HTERT RPE-1 (cell line): ENCODE measurements at regions not wholly inside any gene's neighbourhood (a gene's known extent, or its start where the extent isn't known, plus 50 kb on each side); places are given as distances from the start of the nearest gene placed in this dataset.

Experiments used
- in situ Hi-C: fragments of 300-500 bp; cut with MboI; formaldehyde crosslinking; loops from 4 replicates; pipeline ENCODE4 v1.14.3; 2020; ENCODE audit warnings: low sequenced_read_pairs

GRCh38 chr3:159773706-159774105 lies 214.9 kb upstream of the IL12A start:
- in situ Hi-C loops = no loop called here

DNA sequence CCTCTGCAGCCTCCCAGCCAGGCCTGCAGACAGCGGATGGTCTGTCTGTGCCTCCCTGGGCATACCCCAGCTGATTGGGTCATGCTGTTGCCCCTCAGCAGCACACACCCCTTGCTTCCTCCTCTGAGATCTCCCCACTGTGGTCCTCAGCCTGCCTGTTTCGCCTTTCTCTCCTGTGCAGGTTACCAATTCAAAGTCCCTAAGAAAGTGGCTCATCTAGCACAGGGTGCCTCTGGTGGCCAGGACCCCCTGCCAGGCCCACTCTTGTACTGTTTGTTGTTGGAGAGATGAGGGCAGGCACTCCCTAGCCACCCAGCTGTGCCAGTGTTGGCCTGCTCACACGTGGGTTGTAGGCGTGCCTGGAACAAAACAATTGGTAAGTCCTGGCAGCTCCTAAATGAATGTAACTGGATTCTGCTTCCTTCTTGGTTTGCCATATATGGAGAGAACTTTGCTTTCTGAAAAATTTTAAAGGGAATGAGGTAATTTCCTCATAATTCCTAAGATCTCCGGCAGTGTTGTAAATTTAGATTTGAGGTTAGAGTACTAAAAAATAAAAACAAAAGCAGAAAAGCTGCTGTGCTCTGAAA lies 213.2 kb upstream of the IL12A start:
- in situ Hi-C loops = no loop called here

DNA sequence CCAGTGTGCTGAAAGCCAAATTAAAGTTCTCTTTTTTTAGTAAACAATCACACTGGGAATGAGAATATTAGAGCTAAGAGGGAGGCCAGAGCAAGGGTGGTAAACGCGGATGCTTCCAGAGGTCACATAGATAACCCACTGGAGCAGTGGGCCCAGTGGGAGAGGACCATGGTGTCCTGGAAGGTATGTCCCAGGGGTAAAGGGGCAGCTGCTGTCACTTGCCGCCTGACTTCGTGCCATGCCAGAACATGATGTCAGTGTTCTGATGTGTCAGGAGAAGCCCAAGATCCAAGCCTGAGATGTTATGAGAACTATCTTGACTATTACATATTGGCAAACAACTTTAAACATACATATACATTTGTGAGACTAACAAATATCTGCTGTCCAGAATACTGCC lies 211.9 kb upstream of the IL12A start:
- in situ Hi-C loops = no loop called here

DNA sequence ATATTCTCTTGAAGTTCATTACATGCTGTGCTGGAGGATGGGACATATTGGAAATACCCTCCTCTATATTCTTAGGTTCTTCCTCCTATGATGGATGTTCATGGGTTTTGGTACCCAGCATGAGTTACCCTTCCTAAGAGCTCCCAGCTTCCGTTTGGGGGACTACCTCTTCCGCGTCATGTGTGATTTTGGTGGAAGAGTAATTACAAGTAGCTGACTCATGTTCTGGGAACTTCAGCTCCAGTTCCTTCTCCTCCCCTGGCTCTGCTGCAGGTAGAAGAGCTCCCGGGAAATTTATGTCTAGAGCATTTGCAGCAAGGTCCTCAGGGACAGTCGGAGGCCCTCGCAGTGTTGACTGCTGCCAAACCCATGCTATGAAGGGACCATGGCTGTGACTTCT lies 208.8 kb upstream of the IL12A start:
- in situ Hi-C loops = no loop called here

DNA sequence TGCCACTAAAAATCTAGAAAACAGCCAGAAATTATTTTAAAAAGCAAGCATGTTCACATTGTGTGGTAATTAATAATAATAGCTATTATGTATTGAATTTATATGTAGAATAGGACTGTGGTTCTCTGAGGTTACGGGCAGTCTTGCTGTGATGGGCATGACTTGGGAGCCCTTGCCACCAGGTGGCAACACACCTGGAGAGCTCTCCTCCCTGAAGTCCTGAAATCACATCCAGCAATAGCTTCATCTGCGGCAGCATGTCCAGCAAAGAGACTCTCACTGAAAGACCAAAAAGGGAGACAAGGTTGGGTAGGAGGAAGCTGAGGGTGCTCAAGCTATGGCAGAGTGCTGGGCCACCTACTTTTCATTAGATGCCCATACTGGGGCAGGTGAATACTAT lies 206.8 kb upstream of the IL12A start:
- in situ Hi-C loops = no loop called here

GRCh38 chr3:159782724-159783421 lies 205.8 kb upstream of the IL12A start:
- in situ Hi-C loops = no loop called here

GRCh38 chr3:159783780-159784742 lies 204.6 kb upstream of the IL12A start:
- in situ Hi-C loops = no loop called here

GRCh38 chr3:159785273-159785708 lies 203.3 kb upstream of the IL12A start:
- in situ Hi-C loops = no loop called here

- in situ Hi-C loops = no loop called here
Observed at GRCh38 chr3:159786489-159787177, 202.0 kb upstream of the IL12A start.

- in situ Hi-C loops = no loop called here
Observed at GRCh38 chr3:159787178-159787574, 201.5 kb upstream of the IL12A start.

- in situ Hi-C loops = no loop called here
Observed at GRCh38 chr3:159787794-159788205, 200.8 kb upstream of the IL12A start.

- in situ Hi-C loops = no loop called here
Observed at GRCh38 chr3:159788291-159788690, 200.3 kb upstream of the IL12A start.

GRCh38 chr3:159789017-159789416 lies 199.6 kb upstream of the IL12A start:
- in situ Hi-C loops = no loop called here

DNA sequence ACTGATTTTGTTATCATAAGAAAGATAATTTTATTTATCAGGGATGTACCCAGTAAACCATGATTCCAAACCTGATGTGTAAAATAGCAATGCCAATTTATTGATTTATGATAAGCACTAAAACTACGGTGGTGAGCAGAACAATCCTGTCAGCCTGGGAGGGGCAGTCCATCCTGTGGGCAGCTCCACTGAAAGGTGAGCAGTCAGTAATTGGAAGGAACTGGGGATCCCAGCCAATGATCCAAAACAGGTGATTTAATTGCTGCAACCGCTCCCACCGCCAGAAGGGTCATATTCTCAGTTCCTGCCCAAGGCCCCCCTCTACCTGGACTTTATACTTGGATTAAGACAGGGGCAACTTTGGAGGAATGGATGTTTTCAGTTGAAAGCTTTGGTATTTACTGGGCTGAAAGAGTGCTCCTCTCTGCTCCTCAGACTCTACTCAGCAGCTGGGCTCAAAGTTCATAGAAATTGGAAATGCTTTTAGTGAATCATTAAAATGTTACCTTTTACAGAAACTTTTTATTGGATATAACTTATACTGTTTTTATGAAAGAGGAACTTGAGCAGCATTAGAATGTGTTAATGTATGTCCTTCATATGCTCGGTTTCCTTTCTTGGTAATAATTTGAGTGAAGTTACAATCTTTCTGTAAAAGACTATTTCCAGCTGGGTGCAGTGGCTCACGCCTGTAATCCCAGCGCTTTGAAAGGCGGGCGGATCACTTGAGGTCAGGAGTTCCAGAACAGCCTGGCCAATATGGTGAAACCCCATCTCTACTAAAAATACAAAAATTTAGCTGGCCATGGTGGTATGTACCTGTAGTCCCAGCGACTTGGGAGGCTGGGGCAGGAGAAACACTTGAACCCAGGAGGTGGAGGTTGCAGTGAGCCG lies 198.6 kb upstream of the IL12A start:
- in situ Hi-C loops = no loop called here

GRCh38 chr3:159791336-159791735 lies 197.3 kb upstream of the IL12A start:
- in situ Hi-C loops = no loop called here

DNA sequence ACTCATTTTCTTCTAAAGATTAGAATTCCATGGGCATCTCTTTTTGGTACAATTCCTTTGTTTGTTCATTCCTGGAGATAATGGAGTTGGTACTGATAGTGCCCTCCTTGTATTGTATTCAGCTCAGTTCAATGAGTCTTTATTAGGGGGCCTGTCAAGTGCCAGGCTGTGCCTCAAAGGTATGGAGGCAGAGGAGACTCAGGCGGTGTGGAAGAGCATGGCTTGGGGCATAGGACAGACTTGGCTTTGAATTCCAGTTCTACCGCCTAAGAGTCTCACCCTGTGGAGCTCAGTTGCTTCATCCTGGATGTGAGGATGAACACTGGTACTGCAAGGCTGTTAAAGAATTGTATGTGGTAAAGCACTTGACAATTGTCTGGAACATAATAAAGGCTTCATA lies 196.6 kb upstream of the IL12A start:
- in situ Hi-C loops = no loop called here

DNA sequence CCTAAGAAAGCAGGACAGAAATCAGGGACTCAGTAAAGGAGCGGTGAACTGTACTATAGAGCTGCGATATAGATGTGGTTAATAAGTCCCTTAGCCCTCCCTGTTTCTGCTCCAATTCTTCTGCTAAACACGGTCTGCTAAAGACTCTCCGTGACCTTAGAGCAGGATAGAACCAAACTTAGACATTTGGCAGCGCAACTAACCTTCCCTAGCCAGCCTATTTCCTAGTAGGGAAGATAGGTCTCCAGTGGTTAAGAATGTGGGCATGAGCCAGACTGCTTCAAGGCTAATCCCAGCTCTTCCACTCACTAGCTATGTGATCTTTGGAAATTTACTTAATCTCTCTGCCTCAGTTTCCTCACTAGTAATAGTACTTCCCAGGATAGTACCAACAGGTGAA lies 193.6 kb upstream of the IL12A start:
- in situ Hi-C loops = no loop called here

DNA sequence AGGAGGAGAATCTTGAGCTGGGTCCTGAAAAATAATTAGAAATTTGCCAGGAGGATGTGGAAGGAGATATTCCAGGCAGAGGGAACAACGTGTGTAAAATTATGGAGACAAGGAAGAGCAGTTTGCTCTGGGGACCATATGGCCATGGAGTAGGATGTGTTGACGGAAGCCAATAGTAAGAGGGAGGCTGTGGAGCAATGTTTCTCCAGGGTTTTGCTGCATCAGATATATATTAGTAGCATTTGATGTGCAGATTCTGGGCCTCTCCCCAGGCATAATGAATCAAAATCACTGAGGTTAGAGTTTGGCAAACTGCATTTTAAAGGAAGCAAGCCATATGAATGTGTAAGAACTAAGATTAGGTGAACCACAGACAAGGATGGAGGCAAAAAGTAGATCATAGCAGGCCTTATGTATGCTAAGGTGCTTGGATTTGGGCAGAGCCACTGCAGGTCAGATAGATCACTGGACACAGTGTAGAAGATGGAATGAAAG lies 192.9 kb upstream of the IL12A start:
- in situ Hi-C loops = no loop called here

DNA sequence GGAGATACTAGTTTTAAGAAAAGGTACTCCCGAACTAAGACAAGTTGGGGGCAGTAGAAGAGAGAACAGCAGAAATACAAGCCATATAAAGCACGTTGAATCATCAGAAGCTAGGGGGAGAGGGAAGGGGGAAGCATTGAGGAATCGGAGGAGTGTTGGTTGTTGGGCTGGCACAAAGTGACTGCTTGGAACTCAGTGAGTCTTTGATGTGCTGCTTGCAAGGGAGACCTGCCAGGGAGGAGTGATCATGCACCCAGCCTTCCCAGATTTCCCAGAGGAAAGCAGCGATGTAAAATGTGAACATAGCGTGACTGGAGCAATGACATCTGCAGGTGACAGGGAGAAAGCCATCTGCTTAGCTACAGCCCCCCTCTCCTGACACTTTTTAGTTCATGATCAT lies 192.4 kb upstream of the IL12A start:
- in situ Hi-C loops = no loop called here

- in situ Hi-C loops = no loop called here
Observed at GRCh38 chr3:159796744-159797143, 191.9 kb upstream of the IL12A start.
